NCI-H2107 treated with DMSO at 0.1 percent for 48 hours (cell line): ENCODE measurements at regions not wholly inside any gene's neighbourhood (a gene's known extent, or its start where the extent isn't known, plus 50 kb on each side); places are given as distances from the start of the nearest gene placed in this dataset.

Source experiments
- DNase-seq: peaks from one replicate; lab custom pipeline; 2025; ENCODE audit not compliant: unreplicated experiment; lab: John Stamatoyannopoulos, UW

- DNase-seq = no peak
Observed at GRCh38 chr9:75397836-75398235, 309.5 kb downstream of the OSTF1 start.

GRCh38 chr9:75408391-75408790 is 320.1 kb downstream of the OSTF1 start:
- no peak for DNase-seq

- DNase-seq = no peak
Observed at GRCh38 chr9:75410405-75410804, 322.1 kb downstream of the OSTF1 start.

- DNase-seq = no peak
Observed at GRCh38 chr9:75414371-75415160, 326.3 kb downstream of the OSTF1 start.

GRCh38 chr9:75417471-75417870 is 329.2 kb downstream of the OSTF1 start:
- DNase-seq = no peak

GRCh38 chr9:75418518-75418917 is 330.2 kb downstream of the OSTF1 start:
- no peak for DNase-seq

GRCh38 chr9:75422944-75423522 is 334.7 kb downstream of the OSTF1 start:
- no peak for DNase-seq

- no peak for DNase-seq
Observed at GRCh38 chr9:75429531-75430475, 341.5 kb downstream of the OSTF1 start.

- no peak for DNase-seq
Observed at GRCh38 chr9:75431375-75431774, 343.1 kb downstream of the OSTF1 start.

GRCh38 chr9:75432386-75432785 is 344.1 kb downstream of the OSTF1 start:
- no peak for DNase-seq

- no peak for DNase-seq
Observed at GRCh38 chr9:75432888-75433287, 344.6 kb downstream of the OSTF1 start.

GRCh38 chr9:75438716-75439115 is 350.4 kb downstream of the OSTF1 start:
- DNase-seq = no peak

GRCh38 chr9:75440914-75441313 is 352.6 kb downstream of the OSTF1 start:
- DNase-seq = no peak

- DNase-seq = no peak
Observed at GRCh38 chr9:75445144-75445543, 356.8 kb downstream of the OSTF1 start.

GRCh38 chr9:75447281-75447680 is 359.0 kb downstream of the OSTF1 start:
- no peak for DNase-seq

- DNase-seq = no peak
Observed at GRCh38 chr9:75448281-75448680, 360.0 kb downstream of the OSTF1 start.

- no peak for DNase-seq
Observed at GRCh38 chr9:75448955-75449354, 360.6 kb downstream of the OSTF1 start.

- DNase-seq = no peak
Observed at GRCh38 chr9:75451045-75451444, 362.7 kb downstream of the OSTF1 start.

- no peak for DNase-seq
Observed at GRCh38 chr9:75451505-75451904, 363.2 kb downstream of the OSTF1 start.

- no peak for DNase-seq
Observed at GRCh38 chr9:75452512-75452911, 364.2 kb downstream of the OSTF1 start.

- no peak for DNase-seq
Observed at GRCh38 chr9:75454043-75454442, 365.7 kb downstream of the OSTF1 start.

GRCh38 chr9:75454891-75455290 is 366.6 kb downstream of the OSTF1 start:
- DNase-seq = no peak
